ENCODE measurements at regions not wholly inside any gene's neighbourhood (a gene's known extent, or its start where the extent isn't known, plus 50 kb on each side); places are given as distances from the start of the nearest gene placed in this dataset.

GRCh38 chr3:35528728-35529127 lies 110.6 kb upstream of the ARPP21 start:
- FAIRE-seq (no peak), DNase-seq (ENCODE audit: low read depth, low spot score) (no peak)
- H3K79me2 ChIP-seq (ENCODE audit: control insufficient read depth, insufficient read depth, low read length), result no peaks in the 10 kb centered on the region
- ChIA-PET POLR2A (no interaction called here), CTCF (no interaction called here)
- TF ChIP-seq POLR2A (IDR thresholded peaks at IDR 0.05; ENCODE audit: low read depth, low read length) (no peak), MAX (IDR thresholded peaks at IDR 0.05; ENCODE audit: insufficient read depth, insufficient read length) (no peak), MYC (IDR thresholded peaks at IDR 0.05; ENCODE audit: low read depth, low read length) (no peak)
- no peak overlapping the region for H3K4me2 ChIP-seq (ENCODE audit: insufficient read depth, low read length)
- no peaks in the 10 kb centered on the region for H3K9me3 ChIP-seq (replicated peaks; ENCODE audit: control insufficient read depth, insufficient read depth, low read length)
- H2AFZ ChIP-seq (ENCODE audit: low read depth, low read length), result no peak overlapping the region
- no peaks in the 10 kb centered on the region for H3K27me3 ChIP-seq (ENCODE audit: control insufficient read depth in 2 of 2, insufficient read depth in 2 of 2, low read length in 2 of 2)
- BruUV-seq (replicated peaks), result no TSS peak
- H3K9me1 ChIP-seq (replicated peaks; ENCODE audit: control insufficient read depth, extremely low read depth, insufficient read depth, low read length), result no peaks in the 10 kb centered on the region
- H3K4me1 ChIP-seq (ENCODE audit: control insufficient read depth, extremely low read depth, insufficient read depth, low read length), result peaks cover 5% of the 10 kb centered on the region
- no peaks in the 10 kb centered on the region for H4K20me1 ChIP-seq (replicated peaks; ENCODE audit: control insufficient read depth, extremely low read depth, insufficient read depth, low read length)
- dilution Hi-C loops (cut with MboI; ENCODE audit: extremely low pct_ligation_motif_present, low sequenced_read_pairs), result no loop called here
- intact Hi-C loops (cut with micrococcal nuclease), result no loop called here
- no peak overlapping the region for H3K27ac ChIP-seq (ENCODE audit: insufficient read depth, low read depth, low read length)
- no peak overlapping the region for H3K9ac ChIP-seq (replicated peaks; ENCODE audit: extremely low read depth, insufficient read depth, low read length)
- no peak overlapping the region for H3K4me3 ChIP-seq (replicated peaks in 1 of 3; ENCODE audit: insufficient read depth in 1 of 3, low read depth in 1 of 3, low read length in 3 of 3)
- H3K36me3 ChIP-seq (ENCODE audit: control insufficient read depth in 2 of 2, extremely low read depth in 1 of 2, insufficient read depth in 2 of 2, low read length in 2 of 2), result no peaks in the 10 kb centered on the region

- DNase-seq (ENCODE audit: low read depth, low spot score) (no peak), FAIRE-seq (no peak)
- dilution Hi-C loops (cut with MboI; ENCODE audit: extremely low pct_ligation_motif_present, low sequenced_read_pairs), result no loop called here
- POLR2A ChIA-PET, result no interaction called here
- H3K4me3 ChIP-seq (replicated peaks in 1 of 3; ENCODE audit: insufficient read depth in 1 of 3, low read depth in 1 of 3, low read length in 3 of 3), result no peak overlapping the region
- H3K36me3 ChIP-seq (ENCODE audit: control insufficient read depth in 2 of 2, extremely low read depth in 1 of 2, insufficient read depth in 2 of 2, low read length in 2 of 2), result no peaks in the 10 kb centered on the region
- no peak overlapping the region for H3K9ac ChIP-seq (replicated peaks; ENCODE audit: extremely low read depth, insufficient read depth, low read length)
- CTCF ChIA-PET, result interaction anchor here (1.7 kb wide), 1 partner anchor 189 kb away, joined by 3 read pairs; no protein-coding TSS in a partner anchor
- H2AFZ ChIP-seq (ENCODE audit: low read depth, low read length), result no peak overlapping the region
- no peaks in the 10 kb centered on the region for H3K9me1 ChIP-seq (replicated peaks; ENCODE audit: control insufficient read depth, extremely low read depth, insufficient read depth, low read length)
- no peaks in the 10 kb centered on the region for H3K79me2 ChIP-seq (ENCODE audit: control insufficient read depth, insufficient read depth, low read length)
- H3K27ac ChIP-seq (ENCODE audit: insufficient read depth, low read depth, low read length), result no peak overlapping the region
- H3K4me2 ChIP-seq (ENCODE audit: insufficient read depth, low read length), result no peak overlapping the region
- intact Hi-C loops (cut with micrococcal nuclease), result no loop called here
- H3K9me3 ChIP-seq (replicated peaks; ENCODE audit: control insufficient read depth, insufficient read depth, low read length), result no peaks in the 10 kb centered on the region
- H4K20me1 ChIP-seq (replicated peaks; ENCODE audit: control insufficient read depth, extremely low read depth, insufficient read depth, low read length), result no peaks in the 10 kb centered on the region
- BruUV-seq (replicated peaks), result no TSS peak
- H3K4me1 ChIP-seq (ENCODE audit: control insufficient read depth, extremely low read depth, insufficient read depth, low read length), result no peaks in the 10 kb centered on the region
- TF ChIP-seq POLR2AphosphoS5 (IDR thresholded peaks at IDR 0.05; ENCODE audit: insufficient read depth, low read depth, low read length) (no peak), FOS (IDR thresholded peaks at IDR 0.05; ENCODE audit: borderline replicate concordance, insufficient read depth, low read length) (no peak), JUN (IDR thresholded peaks at IDR 0.05; ENCODE audit: borderline replicate concordance, insufficient read depth, insufficient read length, low read depth) (no peak), CTCF (IDR thresholded peaks at IDR 0.05; ENCODE audit: extremely low read depth in 1 of 2, insufficient read depth in 1 of 2, low read depth in 1 of 2, low read length in 2 of 2) (no peak), MYC (IDR thresholded peaks at IDR 0.05; ENCODE audit: low read depth, low read length) (no peak), MAX (IDR thresholded peaks at IDR 0.05; ENCODE audit: insufficient read depth, insufficient read length) (no peak), POLR2A (IDR thresholded peaks at IDR 0.05; ENCODE audit: low read depth, low read length) (no peak), EZH2 (IDR thresholded peaks at IDR 0.05; ENCODE audit: borderline replicate concordance, low read depth, low read length, severe bottlenecking) (no peak), GATA2 (IDR thresholded peaks at IDR 0.05; ENCODE audit: insufficient read depth, insufficient read length, low read depth, low read length) (no peak)
- no peaks in the 10 kb centered on the region for H3K27me3 ChIP-seq (ENCODE audit: control insufficient read depth in 2 of 2, insufficient read depth in 2 of 2, low read length in 2 of 2)
These were observed 110.0 kb upstream of the ARPP21 start for GRCh38 chr3:35529337-35529736.

All from endothelial cell of umbilical vein (primary cell).